GM18508 (cell line): ENCODE measurements at regions not wholly inside any gene's neighbourhood (a gene's known extent, or its start where the extent isn't known, plus 50 kb on each side); places are given as distances from the start of the nearest gene placed in this dataset.
"Not testable (repeated sequence)": the region's sequence is repeated elsewhere in the genome, so short reads cannot be mapped to it uniquely, and the experiment has no call there.

Experiments used
- ATAC-seq: cut with Tn5 transposase; IDR thresholded peaks from one replicate; pipeline ENCODE4 v1.9.1; 2021; ENCODE audit warnings: moderate number of reproducible peaks; ENCODE audit not compliant: insufficient read depth, unreplicated experiment

DNA sequence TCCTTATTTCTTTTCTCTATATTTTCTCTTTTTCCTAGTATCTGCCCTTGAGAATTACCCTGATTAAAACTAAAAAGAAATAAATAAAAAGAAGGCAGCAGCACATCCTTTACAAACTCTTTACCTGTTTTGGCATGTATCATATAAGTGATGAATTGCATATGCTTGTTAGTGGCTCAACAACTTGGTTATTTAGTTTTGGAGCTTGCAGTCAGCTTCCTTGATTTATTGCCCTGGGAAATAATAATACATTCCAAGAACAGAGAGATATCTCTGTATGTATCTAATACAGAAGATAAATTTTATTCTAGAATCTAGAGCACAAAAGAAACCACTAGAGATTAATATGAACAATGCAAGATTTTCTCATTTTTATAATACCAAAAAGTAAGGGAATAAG lies 139.8 kb upstream of the ZC3H15 start:
- ATAC-seq = no peak

DNA sequence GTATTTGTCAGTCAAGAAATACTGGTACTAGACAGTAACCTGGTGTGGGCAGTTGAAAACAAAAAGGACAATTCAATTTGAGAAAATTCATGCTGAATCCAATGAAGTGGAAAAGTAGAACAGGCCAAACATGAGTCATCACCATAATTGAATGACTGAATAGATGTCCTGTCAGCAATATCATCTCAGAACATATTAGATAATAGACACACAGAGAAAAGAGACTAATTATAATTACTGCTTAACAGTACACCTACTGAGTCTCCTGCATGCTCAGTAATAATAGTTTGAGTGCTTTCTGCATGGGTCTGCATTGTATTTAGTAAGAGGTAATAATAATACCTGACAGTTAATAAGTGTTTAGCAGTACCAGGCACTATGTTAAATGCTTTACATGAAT lies 138.6 kb upstream of the ZC3H15 start:
- no peak for ATAC-seq

DNA sequence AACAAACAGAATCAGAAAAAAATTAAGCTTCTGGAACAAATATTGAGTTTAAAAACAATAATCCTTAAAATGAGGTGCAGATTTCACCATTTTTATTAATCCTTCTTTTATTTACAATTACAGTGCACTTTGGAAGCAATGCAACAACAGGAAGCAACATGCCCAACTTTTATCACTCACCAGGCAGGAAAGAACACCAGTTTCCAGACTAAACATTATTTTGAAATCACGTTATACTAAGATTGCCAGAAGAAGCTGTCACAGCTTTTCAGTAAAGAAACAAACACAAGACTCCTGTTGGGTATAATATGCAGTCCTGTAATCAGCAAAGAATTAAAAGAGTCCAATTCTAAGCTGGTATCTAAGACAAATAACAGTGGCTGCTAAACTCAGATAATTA lies 137.9 kb upstream of the ZC3H15 start:
- no peak for ATAC-seq

DNA sequence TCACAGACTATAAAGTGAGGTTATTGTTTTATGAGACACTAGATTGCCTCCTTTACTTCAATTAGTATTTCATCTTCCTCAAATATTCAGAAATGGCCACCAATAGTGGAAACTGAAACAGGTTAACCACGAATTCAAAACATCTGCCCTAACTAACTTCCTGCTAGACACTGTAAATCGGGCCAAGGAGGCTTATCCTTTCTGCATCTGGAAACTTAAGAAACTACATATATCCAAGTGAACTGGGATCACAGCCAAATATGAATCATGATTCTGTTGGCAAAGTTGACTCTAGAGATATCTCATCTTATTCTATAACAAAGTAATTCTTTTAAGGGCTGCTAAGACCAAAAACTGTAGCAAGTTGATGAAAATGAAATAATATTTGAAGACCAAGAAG lies 136.6 kb upstream of the ZC3H15 start:
- ATAC-seq = peak; percentile 65

DNA sequence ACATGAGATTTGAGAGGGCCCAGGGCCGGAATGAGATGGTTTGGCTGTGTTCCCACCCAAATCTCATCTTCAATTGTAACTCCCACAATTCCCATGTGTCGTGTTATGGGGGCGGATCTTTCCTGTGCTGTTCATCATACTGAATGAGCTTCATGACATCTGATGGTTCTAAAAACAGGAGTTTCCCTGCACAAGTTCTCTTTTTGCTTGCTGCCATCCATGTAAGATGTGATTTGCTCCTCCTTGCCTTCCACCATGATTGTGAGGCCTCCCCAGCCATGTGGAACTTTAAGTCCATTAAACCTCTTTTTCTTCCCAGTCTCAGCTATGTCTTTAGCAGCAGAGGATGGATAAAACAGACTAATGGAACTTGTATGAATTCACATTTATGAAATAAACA lies 131.9 kb upstream of the ZC3H15 start:
- not testable (repeated sequence) for ATAC-seq

DNA sequence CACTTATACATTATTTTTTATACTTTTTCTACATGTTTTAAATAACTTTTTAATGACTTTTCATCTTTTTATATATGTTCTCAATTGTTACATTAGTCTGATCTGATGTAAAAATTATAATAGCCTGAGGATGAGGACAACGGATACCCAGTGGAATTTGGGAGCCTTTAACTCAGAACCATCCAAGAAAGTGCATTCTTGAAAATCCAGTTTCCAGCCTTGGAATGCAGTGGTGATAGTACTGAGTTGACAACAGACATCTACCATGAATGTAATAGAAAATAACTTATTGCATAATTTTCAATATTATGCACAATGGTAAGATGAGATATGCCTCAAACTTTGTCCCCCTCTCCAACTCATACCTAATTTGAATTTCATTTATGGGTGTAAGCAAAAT lies 120.7 kb upstream of the ZC3H15 start:
- ATAC-seq = no peak

DNA sequence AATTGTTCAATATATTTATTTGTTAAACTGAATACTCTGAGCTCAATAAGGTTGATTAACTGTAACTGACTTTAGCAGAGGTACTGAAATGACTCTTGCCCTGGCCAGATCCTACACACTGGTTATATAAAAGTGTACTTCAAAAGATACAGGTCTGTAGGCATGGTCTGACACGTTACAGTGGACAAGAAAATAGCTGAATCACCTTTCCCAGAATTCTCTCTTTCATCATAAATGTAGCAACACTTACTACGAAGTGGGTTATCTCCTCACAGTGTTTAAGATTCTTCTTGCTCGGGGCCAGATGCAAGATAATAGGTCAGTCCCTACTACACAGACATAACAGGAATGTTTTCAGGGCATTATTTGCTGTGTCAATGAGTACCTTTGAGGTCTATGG lies 107.0 kb upstream of the ZC3H15 start:
- no peak for ATAC-seq

DNA sequence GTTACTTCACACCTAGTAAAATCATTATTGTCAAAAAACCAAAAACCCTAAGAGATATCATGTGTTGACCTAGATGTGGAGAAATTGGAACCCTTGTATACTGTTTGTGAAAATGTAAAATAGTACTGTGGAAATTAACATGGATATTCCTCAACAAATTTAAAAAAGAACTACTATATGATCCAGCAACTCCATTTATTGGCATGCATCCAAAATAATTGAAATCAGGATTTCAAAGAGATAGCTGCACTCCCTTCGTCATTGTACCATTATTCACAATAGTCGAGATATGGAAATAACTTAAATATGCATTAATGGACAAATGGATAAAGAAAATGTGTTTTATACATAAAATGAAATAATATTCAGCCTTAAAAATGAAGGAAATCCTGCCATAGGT lies 105.3 kb upstream of the ZC3H15 start:
- no peak for ATAC-seq

DNA sequence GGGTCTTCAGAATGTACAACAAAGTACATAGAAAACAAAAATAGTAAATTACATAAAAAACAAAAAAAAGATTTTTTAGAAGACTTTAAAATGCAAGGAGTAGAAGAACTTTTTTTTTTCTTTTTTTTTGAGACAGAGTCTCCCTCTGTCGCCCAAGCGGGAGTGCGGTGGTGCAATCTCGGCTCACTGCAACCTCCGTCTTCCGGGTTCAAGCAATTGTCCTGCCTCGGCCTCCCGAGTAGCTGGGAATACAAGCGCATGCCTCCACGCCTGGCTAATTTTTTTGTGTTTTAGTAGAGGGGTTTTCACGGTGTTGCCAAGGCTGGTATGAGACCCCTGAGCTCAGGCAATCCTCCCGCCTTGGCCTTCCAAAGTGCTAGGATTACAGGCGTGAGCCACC lies 104.5 kb upstream of the ZC3H15 start:
- ATAC-seq = no peak

DNA sequence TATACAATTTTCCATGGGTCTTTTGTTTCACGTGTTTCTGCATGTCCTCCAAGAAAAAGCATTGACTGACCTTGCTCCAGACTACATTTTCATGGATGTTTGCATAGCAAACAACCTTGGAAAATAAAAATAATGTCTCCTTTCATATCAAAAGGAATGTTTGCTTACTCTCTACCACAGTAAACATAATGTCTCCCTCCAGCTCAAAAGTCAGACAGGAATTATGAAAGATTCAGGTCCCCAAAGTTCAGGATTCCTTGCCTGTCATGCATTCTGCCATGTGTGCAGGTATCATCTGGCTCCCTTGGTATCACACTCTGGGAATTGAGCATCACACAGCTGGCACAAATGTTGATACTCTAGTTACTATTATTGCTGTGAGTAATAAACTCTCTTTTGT lies 103.1 kb upstream of the ZC3H15 start:
- ATAC-seq = no peak

DNA sequence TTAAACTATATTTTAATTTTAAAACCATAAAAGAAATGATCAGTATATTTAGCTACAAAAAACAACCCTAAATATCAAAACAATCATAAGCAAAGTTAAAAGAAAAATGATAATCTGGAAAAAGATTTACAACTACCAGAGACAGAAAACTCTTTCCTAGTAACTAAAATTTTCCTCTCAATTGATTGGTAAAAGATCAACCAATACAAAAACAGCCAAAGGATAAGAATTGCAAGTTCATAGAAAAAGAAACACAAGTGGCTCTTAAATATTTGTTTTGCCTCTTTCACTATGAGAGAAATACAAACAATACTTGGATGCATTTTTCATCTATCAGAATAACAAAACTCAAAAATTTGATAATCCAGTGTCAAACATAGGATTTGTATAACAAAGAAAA lies 101.8 kb upstream of the ZC3H15 start:
- ATAC-seq = no peak

DNA sequence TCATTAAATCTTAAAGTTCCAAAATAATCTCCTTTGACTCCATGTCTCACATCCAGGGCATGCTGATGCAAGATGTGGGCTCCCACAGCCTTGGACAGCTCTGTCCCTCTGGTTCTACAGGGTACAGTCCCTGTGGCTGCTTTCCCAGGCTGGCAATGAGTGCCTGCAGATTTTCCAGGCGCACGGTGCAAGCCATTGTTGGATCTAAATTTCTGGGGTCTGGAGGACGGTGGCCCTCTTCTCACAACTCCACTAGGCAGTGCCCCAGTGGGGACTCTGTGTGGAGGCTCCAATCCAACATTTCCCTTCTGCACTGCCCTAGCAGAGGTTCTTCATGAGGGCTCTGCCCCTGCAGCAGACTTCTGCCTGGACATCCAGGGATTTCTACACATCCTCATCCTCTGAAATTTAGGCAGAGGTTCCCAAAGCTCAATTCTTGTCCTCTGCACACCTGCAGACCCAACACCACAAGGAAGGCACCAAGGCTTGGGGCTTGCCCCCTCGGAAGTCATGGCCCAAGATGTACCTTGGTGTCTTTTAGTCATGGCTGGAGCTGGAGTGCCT lies 100.3 kb upstream of the ZC3H15 start:
- ATAC-seq = not testable (repeated sequence)

DNA sequence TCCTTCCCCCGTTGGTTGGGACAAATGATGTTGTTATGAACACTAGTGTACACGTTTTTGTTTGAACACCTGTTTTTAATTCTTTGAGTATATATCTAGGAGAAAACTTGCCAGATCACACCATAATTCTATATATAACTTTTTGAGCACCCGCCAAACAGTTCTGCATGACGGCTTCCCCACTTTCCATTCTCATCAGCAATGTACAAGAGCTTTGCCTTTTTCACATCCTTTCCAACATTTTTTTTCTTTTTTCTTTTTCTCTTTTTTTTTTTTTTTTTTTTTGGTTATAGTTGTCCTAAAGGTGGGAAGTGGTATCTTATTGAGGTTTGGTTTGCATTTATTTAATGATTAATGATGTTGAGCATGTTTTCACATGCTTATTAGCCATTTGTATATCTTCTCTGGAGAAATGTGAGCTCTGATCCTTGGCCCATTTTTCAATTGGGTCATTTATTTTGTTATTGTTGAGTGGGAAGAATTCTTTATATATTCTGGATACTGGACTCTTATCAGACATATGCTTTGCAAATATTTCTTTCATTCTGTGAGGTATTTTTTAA lies 86.9 kb upstream of the ZC3H15 start:
- ATAC-seq = no peak

DNA sequence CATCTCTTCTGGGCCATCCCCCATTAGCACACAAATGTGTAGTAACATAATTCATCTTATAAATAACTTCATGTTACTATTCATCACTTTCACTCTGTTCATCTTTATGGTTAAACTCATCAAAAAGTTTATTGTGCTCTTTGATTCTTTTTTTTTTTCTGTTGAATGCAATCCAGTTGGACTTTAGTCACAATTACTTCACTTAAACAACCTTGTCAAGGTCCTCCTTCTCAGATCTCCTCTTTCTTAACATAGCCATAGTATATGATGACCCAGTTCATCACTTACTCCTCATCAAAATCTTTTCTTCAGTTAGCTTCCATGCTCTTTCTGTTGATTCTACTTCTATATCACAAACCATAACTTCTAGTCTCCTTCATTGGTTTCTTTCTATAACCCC lies 80.2 kb upstream of the ZC3H15 start:
- no peak for ATAC-seq

DNA sequence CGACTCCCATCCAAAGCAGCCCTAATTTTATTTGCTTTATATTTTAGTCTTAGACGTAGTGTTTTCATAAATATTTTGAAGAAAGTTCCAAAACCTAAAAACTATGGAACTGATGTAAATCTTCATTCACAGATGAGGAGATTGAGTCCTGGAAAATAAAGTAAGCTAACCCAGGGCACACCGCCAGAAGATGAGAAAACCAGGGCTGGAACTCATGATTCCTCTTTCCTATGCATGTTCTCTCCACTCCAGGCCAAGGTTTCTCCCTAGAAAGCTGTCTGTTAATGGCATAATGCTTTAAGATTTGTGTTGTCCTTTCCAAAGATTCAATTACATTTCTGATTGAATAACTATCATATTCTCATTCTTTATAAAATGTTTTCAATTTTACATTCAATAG lies 78.4 kb upstream of the ZC3H15 start:
- no peak for ATAC-seq

DNA sequence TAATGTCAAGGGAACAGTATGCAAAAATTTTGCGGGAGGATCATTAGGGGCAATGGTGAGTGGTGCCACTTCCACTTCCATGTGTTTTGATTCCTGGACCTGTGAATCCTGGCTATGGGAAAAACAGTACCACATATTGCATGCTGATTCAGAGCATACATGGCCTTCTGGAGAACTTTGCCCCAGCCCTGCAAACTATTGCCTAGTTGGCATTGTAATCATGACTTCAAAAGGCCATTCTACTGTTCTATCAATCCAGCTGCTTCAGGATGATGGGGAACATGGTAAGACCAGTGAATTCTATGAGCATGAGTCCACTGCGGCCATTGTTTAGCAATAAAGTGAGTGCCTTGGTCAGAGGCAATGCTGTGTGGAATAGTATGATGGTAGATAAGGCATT lies 75.3 kb upstream of the ZC3H15 start:
- no peak for ATAC-seq

DNA sequence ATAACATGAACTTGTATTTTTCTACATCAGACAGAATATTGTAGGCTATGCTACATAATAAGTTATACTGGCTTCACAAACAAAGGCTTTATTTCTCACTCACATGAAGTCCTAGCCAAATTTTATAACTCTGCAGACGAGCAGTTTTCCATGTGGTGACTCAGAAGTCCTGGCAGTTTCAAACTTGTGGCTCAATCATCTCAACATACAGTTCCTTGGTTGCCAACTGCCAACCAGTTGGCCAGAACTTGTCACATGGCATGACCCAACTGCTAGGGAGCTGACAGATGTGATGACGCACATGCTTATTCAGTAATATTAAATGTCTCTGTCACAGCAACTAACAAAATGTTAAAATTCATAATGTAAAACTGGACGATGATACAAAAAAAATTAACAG lies 63.8 kb upstream of the ZC3H15 start:
- ATAC-seq = no peak

DNA sequence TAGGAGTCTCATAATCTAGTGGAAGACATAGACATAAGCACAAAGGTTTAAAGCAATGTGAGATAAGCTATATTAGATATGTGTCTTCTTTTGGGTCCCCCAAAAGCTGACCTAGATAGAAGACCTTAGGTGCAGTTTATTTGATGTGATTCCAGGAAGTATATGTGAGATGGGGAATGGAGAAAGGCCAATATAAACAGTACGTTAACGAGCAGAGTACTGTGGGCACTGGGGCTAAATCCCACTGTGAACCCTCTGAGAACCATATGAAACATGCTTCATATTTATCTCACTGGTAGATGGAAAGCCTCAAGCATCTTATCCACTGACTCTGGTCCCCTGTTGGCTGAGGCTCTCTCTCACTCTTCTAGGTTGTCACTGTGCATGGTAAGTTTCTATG lies 62.6 kb upstream of the ZC3H15 start:
- no peak for ATAC-seq

DNA sequence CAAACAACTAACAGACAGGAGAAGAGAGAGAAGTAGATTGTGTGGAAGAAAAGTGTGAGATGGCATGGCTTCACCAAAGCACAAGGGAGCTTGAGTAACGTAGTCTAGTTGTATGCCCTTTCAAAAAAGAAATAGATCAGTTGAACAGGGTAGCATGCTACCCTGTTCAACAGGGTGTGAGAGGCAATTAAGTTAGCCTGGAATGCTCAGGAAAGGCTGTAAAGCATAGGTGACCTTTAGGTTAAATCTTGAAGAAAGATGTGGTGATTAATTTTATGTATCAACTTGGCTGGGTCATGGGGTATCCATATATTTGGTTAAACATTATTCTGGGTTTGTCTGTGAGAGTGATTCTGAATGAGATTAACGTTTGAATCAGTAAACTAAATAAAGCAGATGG lies 61.8 kb upstream of the ZC3H15 start:
- ATAC-seq = no peak

DNA sequence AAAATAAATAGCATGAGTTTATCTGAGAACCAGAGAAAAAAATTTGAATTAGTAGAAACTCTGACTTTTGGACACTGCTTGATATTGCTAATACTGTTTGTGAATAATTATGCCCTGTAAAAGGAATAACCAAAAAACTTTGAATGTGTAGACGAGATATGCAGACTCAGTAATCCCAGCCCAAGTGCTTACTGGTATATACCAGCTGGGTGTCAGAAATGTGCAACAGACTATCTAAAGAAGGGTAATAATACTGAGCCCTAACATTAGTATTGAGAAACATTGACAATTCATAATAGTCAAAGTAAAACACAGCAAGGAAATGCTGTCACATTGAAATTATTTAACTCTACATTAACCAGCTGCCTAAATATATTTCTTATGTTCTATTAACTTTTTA lies 60.5 kb upstream of the ZC3H15 start:
- ATAC-seq = no peak

DNA sequence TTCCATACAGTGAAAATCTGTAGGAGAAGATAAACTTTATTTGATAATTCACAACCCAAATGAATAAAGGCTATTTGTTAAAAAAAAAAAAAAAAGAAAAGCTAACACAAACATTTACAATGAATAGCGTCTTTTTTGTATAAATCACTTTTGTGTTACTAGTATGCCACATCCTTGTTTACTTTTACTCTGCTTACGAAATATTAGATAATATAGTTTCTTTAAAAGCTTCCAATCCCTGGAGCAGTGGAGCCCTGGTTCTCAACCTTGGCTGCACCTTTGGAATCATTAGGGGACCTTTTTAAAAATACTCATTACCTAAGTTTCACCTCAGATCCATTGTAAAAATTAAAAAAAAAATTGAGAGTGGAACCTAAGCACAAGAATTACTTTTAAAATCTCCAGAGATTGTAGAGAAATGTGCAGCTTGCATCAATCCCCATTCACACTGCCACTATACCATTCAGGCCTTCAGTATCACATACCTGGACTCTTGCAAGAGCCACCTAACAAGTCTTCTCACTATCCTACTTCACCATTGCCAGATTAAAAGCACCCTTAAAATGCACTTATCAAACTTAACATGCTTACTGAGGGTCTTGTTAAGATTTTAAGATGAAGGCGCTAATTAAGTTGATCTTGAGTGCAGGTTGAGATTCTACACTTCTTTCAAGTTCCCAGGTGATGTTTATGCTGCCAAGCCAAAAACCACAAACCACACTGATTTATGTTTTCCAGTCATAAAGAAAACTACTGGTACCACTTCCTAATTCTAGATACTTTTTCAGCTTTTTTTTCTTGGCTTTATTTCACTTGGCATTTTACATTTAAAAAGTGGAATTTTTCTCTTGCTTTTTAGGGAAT lies 59.7 kb upstream of the ZC3H15 start:
- peak; percentile 93 for ATAC-seq

DNA sequence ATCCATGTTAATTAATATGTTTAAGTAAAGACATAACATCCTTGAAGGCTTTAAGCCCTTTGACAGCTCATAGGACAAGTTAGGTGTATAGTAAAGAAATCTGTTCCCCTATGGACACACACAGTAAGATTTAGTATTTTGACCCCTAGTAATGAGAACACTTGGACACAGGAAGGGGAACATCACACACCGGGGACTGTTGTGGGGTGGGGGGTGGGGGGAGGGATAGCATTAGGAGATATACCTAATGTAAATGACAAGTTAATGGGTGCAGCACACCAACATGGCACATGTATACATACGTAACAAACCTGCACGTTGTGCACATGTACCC lies 59.1 kb upstream of the ZC3H15 start:
- peak; percentile 29 for ATAC-seq
